ENCODE measurements at regions not wholly inside any gene's neighbourhood (a gene's known extent, or its start where the extent isn't known, plus 50 kb on each side); places are given as distances from the start of the nearest gene placed in this dataset.

GRCh38 chr3:165897137-165897536 is 59.9 kb upstream of the BCHE start:
- Histone ChIP-seq H3K9ac (ENCODE audit: low read length) (no peak overlapping the region), H3K4me2 (ENCODE audit: low read length) (no peak overlapping the region), H3K9me3 (ENCODE audit: low read length) (no peaks in the 10 kb centered on the region), H2AFZ (ENCODE audit: low read depth, low read length) (no peak overlapping the region), H3K4me3 (ENCODE audit: low read length) (no peak overlapping the region), H3K27ac (ENCODE audit: low read length) (no peak overlapping the region), H3K36me3 (ENCODE audit: insufficient read depth, low read length) (no peaks in the 10 kb centered on the region), H3K9me2 (ENCODE audit: insufficient read depth, low read length) (no peaks in the 10 kb centered on the region), H3F3A (ENCODE audit: insufficient read depth, low read length, poor library complexity, severe bottlenecking) (no peaks in the 10 kb centered on the region), H3K27me3 (ENCODE audit: insufficient read depth, low read depth, low read length) (no peaks in the 10 kb centered on the region), H4K20me1 (ENCODE audit: insufficient read depth) (no peaks in the 10 kb centered on the region), H3K79me2 (replicated peaks; ENCODE audit: insufficient read depth, low read length) (no peaks in the 10 kb centered on the region)
- TF ChIP-seq TAF1 (IDR thresholded peaks at IDR 0.05; ENCODE audit: low read depth): no peak
- TF ChIP-seq SMC3 (conservative IDR thresholded peaks at IDR 0.05; ENCODE audit: poor library complexity): no peak
- no peak for TF ChIP-seq REST (IDR thresholded peaks at IDR 0.05; ENCODE audit: borderline replicate concordance)
- no peak for TF ChIP-seq POLR2AphosphoS5 (IDR thresholded peaks at IDR 0.05)
- no peak for TF ChIP-seq EP300 (conservative IDR thresholded peaks at IDR 0.05; ENCODE audit: poor library complexity, severe bottlenecking)
- TF ChIP-seq CTCF (IDR thresholded peaks at IDR 0.05; ENCODE audit: poor library complexity, severe bottlenecking): no peak
- TF ChIP-seq MXI1 (conservative IDR thresholded peaks at IDR 0.05; ENCODE audit: poor library complexity, severe bottlenecking): no peak
- no peak for TF ChIP-seq RAD21 (conservative IDR thresholded peaks at IDR 0.05)
- TF ChIP-seq EZH2 (IDR thresholded peaks at IDR 0.05; ENCODE audit: borderline replicate concordance, insufficient read depth, low read length, poor library complexity, severe bottlenecking): no peak

- TF ChIP-seq EP300 (conservative IDR thresholded peaks at IDR 0.05; ENCODE audit: poor library complexity, severe bottlenecking) (no peak), CTCF (IDR thresholded peaks at IDR 0.05; ENCODE audit: poor library complexity, severe bottlenecking) (peak; percentile 35), SMC3 (conservative IDR thresholded peaks at IDR 0.05; ENCODE audit: poor library complexity) (no peak), RAD21 (conservative IDR thresholded peaks at IDR 0.05) (no peak), TAF1 (IDR thresholded peaks at IDR 0.05; ENCODE audit: low read depth) (no peak)
- Histone ChIP-seq H3K79me2 (replicated peaks; ENCODE audit: insufficient read depth, low read length) (no peaks in the 10 kb centered on the region), H3F3A (ENCODE audit: insufficient read depth, low read length, poor library complexity, severe bottlenecking) (no peaks in the 10 kb centered on the region), H3K27ac (ENCODE audit: low read length) (no peak overlapping the region), H3K9me2 (ENCODE audit: insufficient read depth, low read length) (no peaks in the 10 kb centered on the region), H3K4me2 (ENCODE audit: low read length) (no peak overlapping the region), H2AFZ (ENCODE audit: low read depth, low read length) (no peak overlapping the region), H3K9ac (ENCODE audit: low read length) (no peak overlapping the region), H4K20me1 (ENCODE audit: insufficient read depth) (no peaks in the 10 kb centered on the region), H3K27me3 (ENCODE audit: insufficient read depth, low read depth, low read length) (no peaks in the 10 kb centered on the region), H3K9me3 (ENCODE audit: low read length) (no peaks in the 10 kb centered on the region), H3K36me3 (ENCODE audit: insufficient read depth, low read length) (no peaks in the 10 kb centered on the region), H3K4me3 (ENCODE audit: low read length) (no peak overlapping the region)
Measured at GRCh38 chr3:165895919-165896318, 58.7 kb upstream of the BCHE start.

Measured in neural cell (in vitro differentiated cells).